CD4-positive, alpha-beta T cell (primary cell): ENCODE measurements at regions not wholly inside any gene's neighbourhood (a gene's known extent, or its start where the extent isn't known, plus 50 kb on each side); places are given as distances from the start of the nearest gene placed in this dataset.

Experiments used
- ATAC-seq: fragments of 200-7000 bp; cut with Tn5 transposase; one replicate; pipeline ENCODE4 v1.10.0; 2022; ENCODE audit warnings: mild to moderate bottlenecking; ENCODE audit not compliant: poor library complexity
- CTCF ChIA-PET: fragments of 350-600 bp; sonication (Branson Sonifier 250); formaldehyde crosslinking; loops from one replicate; lab custom pipeline; 2021; ENCODE audit warnings: antibody characterized with exemption, inconsistent platforms; lab: Charles Lee
- POLR2A ChIA-PET: fragments of 350-600 bp; sonication (Branson Sonifier 250); formaldehyde crosslinking; loops from one replicate; lab custom pipeline; 2021; ENCODE audit warnings: antibody characterized with exemption, inconsistent platforms; lab: Charles Lee
- DNase-seq, 14 experiments: peaks; one replicate each; pipeline ENCODE4 v3.0.0-alpha.2; 2013 to 2020; ENCODE audit warnings: mixed read lengths in 2 of 14
- H3K27ac ChIP-seq, 2 donors: one replicate each; pipeline versions ENCODE4 v1.5.1 to v1.7.0; 2013; ENCODE audit warnings: low read length in 2 of 2, low read depth in 1 of 2, mild to moderate bottlenecking in 1 of 2
- H3K27me3 ChIP-seq, 2 experiments: 1 replicate in 1 of 2; 2 replicates in 1 of 2; pipeline versions ENCODE4 v1.6.1 to v1.7.0; 2013; ENCODE audit warnings: low read length in 2 of 2, control low read depth in 1 of 2, mild to moderate bottlenecking in 1 of 2, moderate library complexity in 1 of 2; ENCODE audit not compliant: insufficient read depth in 2 of 2, control insufficient read depth in 1 of 2
- H3K36me3 ChIP-seq: one replicate; pipeline ENCODE4 v1.6.1; 2013; ENCODE audit warnings: low read length, control low read depth; ENCODE audit not compliant: insufficient read depth
- H3K4me1 ChIP-seq: one replicate; pipeline ENCODE4 v1.6.1; 2013; ENCODE audit warnings: low read length, control low read depth; ENCODE audit not compliant: insufficient read depth
- H3K4me3 ChIP-seq: one replicate; pipeline ENCODE4 v1.5.1; 2013; ENCODE audit warnings: mild to moderate bottlenecking, low read length, moderate library complexity
- H3K9me3 ChIP-seq, 2 experiments: 1 replicate in 1 of 2; 2 replicates in 1 of 2; pipeline versions ENCODE4 v1.6.1 to v1.7.0; 2013; ENCODE audit warnings: low read length in 2 of 2, mild to moderate bottlenecking in 2 of 2, control low read depth in 1 of 2, moderate library complexity in 1 of 2; ENCODE audit not compliant: control insufficient read depth in 1 of 2, insufficient read depth in 1 of 2
- H3K27ac Mint-ChIP-seq: one replicate; pipeline ENCODE4 v1.8.0; 2020; ENCODE audit warnings: mixed read lengths
- H3K27me3 Mint-ChIP-seq: one replicate; pipeline ENCODE4 v1.8.0; 2021; ENCODE audit warnings: mixed read lengths
- H3K36me3 Mint-ChIP-seq: one replicate; pipeline ENCODE4 v1.8.0; 2021; ENCODE audit warnings: low read depth, mixed read lengths
- H3K4me1 Mint-ChIP-seq: one replicate; pipeline ENCODE4 v1.8.0; 2021; ENCODE audit warnings: low read depth, mixed read lengths
- H3K4me3 Mint-ChIP-seq: one replicate; pipeline ENCODE4 v1.8.0; 2020; ENCODE audit warnings: mild to moderate bottlenecking, mixed read lengths
- H3K9me3 Mint-ChIP-seq: one replicate; pipeline ENCODE4 v1.8.0; 2020; ENCODE audit warnings: mixed read lengths
- intact Hi-C, 2 experiments: fragments of 100-400 bp; cut with DNase I in 1 of 2; cut with micrococcal nuclease in 1 of 2; formaldehyde crosslinking; loops; one replicate each; pipeline versions ENCODE4 v1.15.1 to v1.9.0; 2023 to 2025; cut with DNase I, micrococcal nuclease
- TF ChIP-seq, protein P1 (sequence below): fragments of 200-600 bp; IDR thresholded peaks from one replicate; pipeline ENCODE4 v1.8.0; 2022; ENCODE audit warnings: antibody characterized with exemption, mild to moderate bottlenecking

DNA sequence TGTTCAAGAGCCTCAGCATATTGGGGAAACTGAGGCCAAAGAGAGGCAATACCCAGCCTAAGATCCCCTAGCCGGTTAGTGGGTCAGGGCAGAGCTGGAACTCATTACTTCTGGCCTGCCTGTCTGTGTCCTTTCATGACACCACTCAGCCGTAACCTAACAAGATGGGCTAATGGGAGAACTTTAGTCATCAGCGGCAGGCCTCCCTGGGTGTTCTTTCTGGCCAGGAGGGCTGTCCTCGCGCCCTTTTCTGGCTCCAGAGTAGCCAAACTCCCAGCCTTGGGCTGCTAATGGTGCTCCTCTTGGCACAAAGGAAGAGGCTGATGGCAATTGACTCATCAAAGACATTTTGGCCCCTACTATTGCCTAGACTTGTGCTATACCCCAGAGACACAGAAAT lies 76.6 kb downstream of the NCR2 start:
- ChIA-PET CTCF (no interaction called here), POLR2A (no interaction called here)
- no peak for DNase-seq
- peaks cover 9% of the 10 kb centered on the region for H3K4me1 Mint-ChIP-seq
- Histone ChIP-seq H3K36me3 (no peaks in the 10 kb centered on the region), H3K4me3 (no peak overlapping the region), H3K4me1 (peaks cover 4% of the 10 kb centered on the region), H3K27me3 (peaks cover 21 to 35% of the 10 kb centered on the region in 2 experiments), H3K9me3 (no peaks in the 10 kb centered on the region), H3K27ac (no peak overlapping the region)
- TF ChIP-seq, protein P1, sequence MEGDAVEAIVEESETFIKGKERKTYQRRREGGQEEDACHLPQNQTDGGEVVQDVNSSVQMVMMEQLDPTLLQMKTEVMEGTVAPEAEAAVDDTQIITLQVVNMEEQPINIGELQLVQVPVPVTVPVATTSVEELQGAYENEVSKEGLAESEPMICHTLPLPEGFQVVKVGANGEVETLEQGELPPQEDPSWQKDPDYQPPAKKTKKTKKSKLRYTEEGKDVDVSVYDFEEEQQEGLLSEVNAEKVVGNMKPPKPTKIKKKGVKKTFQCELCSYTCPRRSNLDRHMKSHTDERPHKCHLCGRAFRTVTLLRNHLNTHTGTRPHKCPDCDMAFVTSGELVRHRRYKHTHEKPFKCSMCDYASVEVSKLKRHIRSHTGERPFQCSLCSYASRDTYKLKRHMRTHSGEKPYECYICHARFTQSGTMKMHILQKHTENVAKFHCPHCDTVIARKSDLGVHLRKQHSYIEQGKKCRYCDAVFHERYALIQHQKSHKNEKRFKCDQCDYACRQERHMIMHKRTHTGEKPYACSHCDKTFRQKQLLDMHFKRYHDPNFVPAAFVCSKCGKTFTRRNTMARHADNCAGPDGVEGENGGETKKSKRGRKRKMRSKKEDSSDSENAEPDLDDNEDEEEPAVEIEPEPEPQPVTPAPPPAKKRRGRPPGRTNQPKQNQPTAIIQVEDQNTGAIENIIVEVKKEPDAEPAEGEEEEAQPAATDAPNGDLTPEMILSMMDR, result no peak
- H3K4me3 Mint-ChIP-seq, result no peak overlapping the region
- intact Hi-C loops, result no loop called here
- H3K36me3 Mint-ChIP-seq, result no peaks in the 10 kb centered on the region
- no peak overlapping the region for H3K27ac Mint-ChIP-seq
- no peaks in the 10 kb centered on the region for H3K9me3 Mint-ChIP-seq
- H3K27me3 Mint-ChIP-seq, result peaks cover 60% of the 10 kb centered on the region
- no peak for ATAC-seq

DNA sequence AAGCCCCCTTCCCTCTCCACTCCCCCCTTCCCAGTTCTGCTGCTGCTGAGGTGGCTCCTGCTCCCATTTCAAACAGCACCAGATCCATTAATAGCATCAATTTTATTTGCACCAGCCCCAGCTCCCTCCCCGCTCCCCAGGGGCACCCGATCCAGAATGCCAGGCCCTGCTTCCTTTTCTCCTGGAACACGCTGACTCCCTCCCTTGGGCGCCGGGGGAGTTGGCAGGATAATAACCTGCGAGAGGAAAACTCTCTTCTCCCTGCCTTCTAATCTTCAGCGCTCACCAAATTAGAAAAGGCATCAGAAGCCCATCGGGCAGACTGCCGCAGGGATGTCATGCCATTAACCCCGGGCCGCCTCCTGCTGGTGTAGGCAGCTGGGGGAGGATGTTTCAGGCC lies 77.8 kb downstream of the NCR2 start:
- DNase-seq (no peak), ATAC-seq (no peak)
- H3K36me3 ChIP-seq, result no peaks in the 10 kb centered on the region
- POLR2A ChIA-PET, result no interaction called here
- no peak overlapping the region for H3K27ac ChIP-seq
- Mint-ChIP-seq H3K4me3 (no peak overlapping the region), H3K27ac (no peak overlapping the region), H3K36me3 (no peaks in the 10 kb centered on the region), H3K9me3 (no peaks in the 10 kb centered on the region), H3K4me1 (peaks cover 9% of the 10 kb centered on the region), H3K27me3 (peaks cover 73% of the 10 kb centered on the region)
- H3K4me3 ChIP-seq, result no peak overlapping the region
- TF ChIP-seq, protein P1, result no peak
- intact Hi-C loops, result no loop called here
- H3K27me3 ChIP-seq, result peaks cover 28 to 47% of the 10 kb centered on the region in 2 experiments
- no peaks in the 10 kb centered on the region for H3K9me3 ChIP-seq
- CTCF ChIA-PET, result no interaction called here
- H3K4me1 ChIP-seq, result peaks cover 4% of the 10 kb centered on the region

DNA sequence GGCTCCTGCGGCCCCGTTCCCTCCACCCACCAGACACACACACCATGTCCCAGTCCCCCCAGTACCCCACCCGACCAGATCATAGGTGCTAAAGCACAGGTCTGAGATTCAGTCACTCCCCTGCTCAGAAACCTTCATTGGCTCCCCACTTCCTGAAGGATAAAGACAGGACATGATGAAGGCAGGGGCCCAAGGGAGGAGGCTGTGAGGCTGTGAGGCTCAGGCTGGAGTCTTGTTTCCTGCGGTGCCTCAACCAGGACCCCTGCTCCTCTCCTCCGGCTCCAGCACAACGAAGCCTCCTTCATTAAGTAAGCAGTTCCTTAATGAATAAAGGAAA lies 81.1 kb downstream of the NCR2 start:
- intact Hi-C loops, result no loop called here
- H3K4me3 ChIP-seq, result no peak overlapping the region
- peaks cover 0 to 4% of the 10 kb centered on the region in 2 experiments for H3K9me3 ChIP-seq
- no peak overlapping the region for H3K27ac Mint-ChIP-seq
- no peaks in the 10 kb centered on the region for H3K36me3 Mint-ChIP-seq
- TF ChIP-seq, protein P1, result no peak
- peaks cover 9% of the 10 kb centered on the region for H3K4me1 Mint-ChIP-seq
- no peaks in the 10 kb centered on the region for H3K9me3 Mint-ChIP-seq
- no peak for ATAC-seq
- no peak for DNase-seq
- no peak overlapping the region for H3K4me3 Mint-ChIP-seq
- H3K27ac ChIP-seq, result no peak overlapping the region
- ChIA-PET POLR2A (no interaction called here), CTCF (interaction anchor here (0.6 kb wide), 1 partner anchor 303 kb away, joined by 3 read pairs; no protein-coding TSS in a partner anchor)
- H3K27me3 ChIP-seq, result peaks cover 31 to 47% of the 10 kb centered on the region in 2 experiments
- no peaks in the 10 kb centered on the region for H3K36me3 ChIP-seq
- H3K27me3 Mint-ChIP-seq, result peaks cover 78% of the 10 kb centered on the region
- H3K4me1 ChIP-seq, result peaks cover 4% of the 10 kb centered on the region
